T47D (cell line): ENCODE measurements at regions not wholly inside any gene's neighbourhood (a gene's known extent, or its start where the extent isn't known, plus 50 kb on each side); places are given as distances from the start of the nearest gene placed in this dataset.

Source experiments
- DNase-seq, 2 experiments: peaks; one replicate each; pipeline versions ENCODE4 v3.0.0 to v3.0.0-alpha.2; 2011 to 2012; ENCODE audit warnings: low read depth in 1 of 2, low spot score in 1 of 2
- JUND ChIP-seq: IDR thresholded peaks from 2 replicates; pipeline ENCODE4 v1.6.1; 2012; ENCODE audit warnings: low read depth
- in situ Hi-C: cut with HindIII; loops from 2 replicates; pipeline ENCODE4 v1.10.0; 2016; ENCODE audit warnings: low sequenced_read_pairs, low pct_unique_long_range_greater_than_20kb

GRCh38 chr13:112252804-112253590 lies 123.2 kb upstream of the SPACA7 start:
- no peak for DNase-seq
- in situ Hi-C loops = no loop called here
- no peak for TF ChIP-seq JUND

- no peak for DNase-seq
- TF ChIP-seq JUND = no peak
- in situ Hi-C loops = no loop called here
Measured at GRCh38 chr13:112253631-112254030, 122.5 kb upstream of the SPACA7 start.

- DNase-seq = no peak
- no peak for TF ChIP-seq JUND
- in situ Hi-C loops = no loop called here
Measured at GRCh38 chr13:112254061-112254818, 121.9 kb upstream of the SPACA7 start.

GRCh38 chr13:112254900-112255299 lies 121.3 kb upstream of the SPACA7 start:
- TF ChIP-seq JUND = no peak
- no peak for DNase-seq
- in situ Hi-C loops = no loop called here

- no peak for TF ChIP-seq JUND
- in situ Hi-C loops = no loop called here
- no peak for DNase-seq
Measured at GRCh38 chr13:112255550-112256120, 120.5 kb upstream of the SPACA7 start.

- in situ Hi-C loops = no loop called here
- no peak for DNase-seq
- TF ChIP-seq JUND = no peak
Measured at GRCh38 chr13:112256716-112257494, 119.2 kb upstream of the SPACA7 start.

GRCh38 chr13:112259511-112259910 lies 116.6 kb upstream of the SPACA7 start:
- TF ChIP-seq JUND = no peak
- in situ Hi-C loops = no loop called here
- DNase-seq = no peak

- TF ChIP-seq JUND = no peak
- in situ Hi-C loops = no loop called here
- DNase-seq = no peak
Measured at GRCh38 chr13:112260108-112261055, 115.8 kb upstream of the SPACA7 start.

GRCh38 chr13:112261924-112262323 lies 114.2 kb upstream of the SPACA7 start:
- DNase-seq = no peak
- in situ Hi-C loops = no loop called here
- no peak for TF ChIP-seq JUND

- no peak for TF ChIP-seq JUND
- in situ Hi-C loops = no loop called here
Measured at GRCh38 chr13:112263152-112263551, 113.0 kb upstream of the SPACA7 start.

GRCh38 chr13:112267660-112268059 lies 108.5 kb upstream of the SPACA7 start:
- DNase-seq = no peak
- TF ChIP-seq JUND = no peak
- in situ Hi-C loops = no loop called here

More at GRCh38 chr13:112263152-112263551, 113.0 kb upstream of the SPACA7 start:
- DNase-seq = no peak
